ENCODE measurements at regions not wholly inside any gene's neighbourhood (a gene's known extent, or its start where the extent isn't known, plus 50 kb on each side); places are given as distances from the start of the nearest gene placed in this dataset.

- H3K4me3 ChIP-seq (ENCODE audit: low read depth, low read length) = no peak overlapping the region
- TF ChIP-seq CTCF (IDR thresholded peaks at IDR 0.05; ENCODE audit: low read depth, low read length) = no peak
- in situ Hi-C loops (cut with HindIII; ENCODE audit: low sequenced_read_pairs) = no loop called here
- no peak for DNase-seq (ENCODE audit: low read depth, low spot score)
Measured at GRCh38 chr6:124887872-124888580, 74.2 kb upstream of the RNF217 start.

- TF ChIP-seq CTCF (IDR thresholded peaks at IDR 0.05; ENCODE audit: low read depth, low read length) = no peak
- peak; percentile 26 for DNase-seq (ENCODE audit: low read depth, low spot score)
- in situ Hi-C loops (cut with HindIII; ENCODE audit: low sequenced_read_pairs) = no loop called here
- no peak overlapping the region for H3K4me3 ChIP-seq (ENCODE audit: low read depth, low read length)
Measured at GRCh38 chr6:124888581-124889371, 73.5 kb upstream of the RNF217 start.

GRCh38 chr6:124901084-124901483, 61.2 kb upstream of the RNF217 start:
- in situ Hi-C loops (cut with HindIII; ENCODE audit: low sequenced_read_pairs) = no loop called here
- no peak for DNase-seq (ENCODE audit: low read depth, low spot score)

GRCh38 chr6:124903797-124904196, 58.4 kb upstream of the RNF217 start:
- no peak for TF ChIP-seq CTCF (IDR thresholded peaks at IDR 0.05; ENCODE audit: low read depth, low read length)
- in situ Hi-C loops (cut with HindIII; ENCODE audit: low sequenced_read_pairs) = no loop called here
- H3K4me3 ChIP-seq (ENCODE audit: low read depth, low read length) = no peak overlapping the region
- no peak for DNase-seq (ENCODE audit: low read depth, low spot score)

More at GRCh38 chr6:124901084-124901483, 61.2 kb upstream of the RNF217 start:
- no peak for TF ChIP-seq CTCF (IDR thresholded peaks at IDR 0.05; ENCODE audit: low read depth, low read length)
- H3K4me3 ChIP-seq (ENCODE audit: low read depth, low read length) = no peak overlapping the region

- DNase-seq (ENCODE audit: low read depth, low spot score) = no peak
- no peak overlapping the region for H3K4me3 ChIP-seq (ENCODE audit: low read depth, low read length)
- in situ Hi-C loops (cut with HindIII; ENCODE audit: low sequenced_read_pairs) = no loop called here
- TF ChIP-seq CTCF (IDR thresholded peaks at IDR 0.05; ENCODE audit: low read depth, low read length) = no peak
Measured at GRCh38 chr6:124907596-124907995, 54.6 kb upstream of the RNF217 start.
